ENCODE measurements at regions not wholly inside any gene's neighbourhood (a gene's known extent, or its start where the extent isn't known, plus 50 kb on each side); places are given as distances from the start of the nearest gene placed in this dataset.

GRCh38 chr10:130834170-130834569 lies 477.4 kb downstream of the TCERG1L start:
- POLR2A ChIA-PET (ENCODE audit: unreplicated experiment) = no interaction called here
- no peak overlapping the region for H3K27ac ChIP-seq (ENCODE audit: insufficient read depth, low read length)
- CTCF ChIA-PET = no interaction called here
- H4K5ac ChIP-seq (ENCODE audit: low read depth, low read length) = no peak overlapping the region
- H3K9me1 ChIP-seq (ENCODE audit: insufficient read depth, low read length) = no peaks in the 10 kb centered on the region
- in situ Hi-C loops (cut with MboI; ENCODE audit: low sequenced_read_pairs) = no loop called here
- no peak overlapping the region for H2AK5ac ChIP-seq (ENCODE audit: low read depth, low read length)
- intact Hi-C loops (cut with micrococcal nuclease) = no loop called here
- H3K4me1 ChIP-seq (ENCODE audit: control insufficient read depth, insufficient read depth, low read length) = no peaks in the 10 kb centered on the region
- H3K4ac ChIP-seq (ENCODE audit: low read depth, low read length) = no peak overlapping the region
- H2AK9ac ChIP-seq (replicated peaks; ENCODE audit: low read depth, low read length, poor library complexity) = no peak overlapping the region
- H3K9ac ChIP-seq (ENCODE audit: low read depth, low read length) = no peak overlapping the region
- H3K14ac ChIP-seq (replicated peaks; ENCODE audit: low read depth, low read length) = no peak overlapping the region
- H3K4me3 ChIP-seq (ENCODE audit: insufficient read depth, low read depth, low read length) = no peak overlapping the region
- ATAC-seq (ENCODE audit: low read depth) (no peak), DNase-seq (no peak)
- no peak overlapping the region for H3K18ac ChIP-seq (ENCODE audit: low read depth, low read length)
- H2BK15ac ChIP-seq (ENCODE audit: low read depth, low read length) = no peak overlapping the region
- no peak overlapping the region for H2BK5ac ChIP-seq (ENCODE audit: low read depth, low read length, poor library complexity, severe bottlenecking)
- H3K56ac ChIP-seq (ENCODE audit: extremely low read depth, insufficient read depth, low read length) = no peak overlapping the region
- no peak overlapping the region for H3K23ac ChIP-seq (ENCODE audit: low read depth, low read length)
- dilution Hi-C loops (cut with HindIII; ENCODE audit: low sequenced_read_pairs, unreplicated experiment) = no loop called here
- 44% methylated on average over 5 of the region's 15 CpGs; no CpG with 5 or more reads in 1 of the 2 experiments for WGBS, 2 experiments (ENCODE audit: extremely low coverage in 2 of 2, insufficient read length in 1 of 2)
- TF ChIP-seq USF2 (IDR thresholded peaks at IDR 0.05; ENCODE audit: low read depth, low read length) (no peak), ELK1 (IDR thresholded peaks at IDR 0.05; ENCODE audit: borderline replicate concordance, low read depth, low read length) (no peak), CEBPB (IDR thresholded peaks at IDR 0.05; ENCODE audit: low read depth, low read length) (no peak), POLR2A (IDR thresholded peaks at IDR 0.05; ENCODE audit: low read depth, low read length) (no peak), RFX5 (IDR thresholded peaks at IDR 0.05; ENCODE audit: low read depth, low read length) (no peak), SMC3 (IDR thresholded peaks at IDR 0.05; ENCODE audit: low read depth, low read length) (no peak), FOS (IDR thresholded peaks at IDR 0.05; ENCODE audit: low read depth, low read length) (no peak), NFE2L2 (IDR thresholded peaks at IDR 0.05; ENCODE audit: low read depth, low read length) (no peak), CHD1 (IDR thresholded peaks at IDR 0.05; ENCODE audit: low read depth, low read length) (no peak), BHLHE40 (IDR thresholded peaks at IDR 0.05; ENCODE audit: low read depth, low read length) (no peak), CTCF (conservative IDR thresholded peaks at IDR 0.05; ENCODE audit: low read depth, low read length) (no peak), MAFK (IDR thresholded peaks at IDR 0.05; ENCODE audit: low read depth, low read length) (no peak), RCOR1 (IDR thresholded peaks at IDR 0.05; ENCODE audit: insufficient replicate concordance, low read length) (no peak), MXI1 (IDR thresholded peaks at IDR 0.05; ENCODE audit: borderline replicate concordance, low read depth, low read length) (no peak), MAZ (IDR thresholded peaks at IDR 0.05; ENCODE audit: borderline replicate concordance, low read depth, low read length) (no peak), RAD21 (IDR thresholded peaks at IDR 0.05; ENCODE audit: low read length) (no peak)
- H2AFZ ChIP-seq (replicated peaks; ENCODE audit: low read length, poor library complexity) = no peak overlapping the region
- H3K9me3 ChIP-seq (ENCODE audit: control insufficient read depth, insufficient read depth, low read length) = peaks cover 33% of the 10 kb centered on the region
- no peaks in the 10 kb centered on the region for H3K36me3 ChIP-seq (ENCODE audit: control insufficient read depth, insufficient read depth, low read length)
- H3K27me3 ChIP-seq (ENCODE audit: control insufficient read depth, insufficient read depth, low read length) = no peaks in the 10 kb centered on the region
- H4K91ac ChIP-seq (ENCODE audit: insufficient read depth, low read depth, low read length) = no peak overlapping the region
- no TSS peak for BruUV-seq (replicated peaks)
- H2BK20ac ChIP-seq (ENCODE audit: low read depth, low read length) = no peak overlapping the region
- no peaks in the 10 kb centered on the region for H4K20me1 ChIP-seq (ENCODE audit: insufficient read depth, low read length)
- no peak overlapping the region for H2BK120ac ChIP-seq (ENCODE audit: low read depth, low read length)
- H3K79me1 ChIP-seq (ENCODE audit: low read depth in 1 of 2, low read length in 2 of 2) = no peaks in the 10 kb centered on the region
- no peak overlapping the region for H4K8ac ChIP-seq (ENCODE audit: low read depth in 2 of 2, low read length in 2 of 2)
- H3K4me2 ChIP-seq (ENCODE audit: low read depth, low read length) = no peak overlapping the region
